Daoy (cell line): ENCODE measurements at regions not wholly inside any gene's neighbourhood (a gene's known extent, or its start where the extent isn't known, plus 50 kb on each side); places are given as distances from the start of the nearest gene placed in this dataset.
"Not testable (repeated sequence)": the region's sequence is repeated elsewhere in the genome, so short reads cannot be mapped to it uniquely, and the experiment has no call there.

ENCODE experiments used
- DNase-seq: peaks from one replicate; pipeline ENCODE4 v3.0.0-alpha.2; 2015; ENCODE audit warnings: low read depth

- no peak for DNase-seq
Measured at GRCh38 chr6:103791458-103791857, 1068.3 kb downstream of the HACE1 start.

GRCh38 chr6:103784117-103784516 is 1075.6 kb downstream of the HACE1 start:
- DNase-seq = no peak

GRCh38 chr6:103783329-103783728 is 1076.4 kb downstream of the HACE1 start:
- DNase-seq = no peak

- DNase-seq = no peak
Measured at GRCh38 chr6:103769431-103769830, 1090.3 kb downstream of the HACE1 start.

GRCh38 chr6:103750603-103751002 is 1109.1 kb downstream of the HACE1 start:
- DNase-seq = no peak

- no peak for DNase-seq
Measured at GRCh38 chr6:103734016-103734415, 1125.7 kb downstream of the HACE1 start.

GRCh38 chr6:103729658-103730057 is 1130.1 kb downstream of the HACE1 start:
- no peak for DNase-seq

- no peak for DNase-seq
Measured at GRCh38 chr6:103723438-103724322, 1136.0 kb downstream of the HACE1 start.

GRCh38 chr6:103722683-103723082 is 1137.0 kb downstream of the HACE1 start:
- no peak for DNase-seq

- no peak for DNase-seq
Measured at GRCh38 chr6:103721923-103722322, 1137.8 kb downstream of the HACE1 start.

GRCh38 chr6:103720393-103720792 is 1139.3 kb downstream of the HACE1 start:
- no peak for DNase-seq

- DNase-seq = no peak
Measured at GRCh38 chr6:103719545-103719944, 1140.2 kb downstream of the HACE1 start.

GRCh38 chr6:103715269-103715668 is 1144.5 kb downstream of the HACE1 start:
- DNase-seq = no peak

- DNase-seq = not testable (repeated sequence)
Measured at GRCh38 chr6:103709236-103709635, 1150.5 kb downstream of the HACE1 start.

GRCh38 chr6:103707596-103708325 is 1152.0 kb downstream of the HACE1 start:
- DNase-seq = no peak

GRCh38 chr6:103699769-103700168 is 1160.0 kb downstream of the HACE1 start:
- no peak for DNase-seq

GRCh38 chr6:103687430-103687829 is 1172.3 kb downstream of the HACE1 start:
- no peak for DNase-seq

GRCh38 chr6:103680116-103680515 is 1179.6 kb downstream of the HACE1 start:
- DNase-seq = no peak

- DNase-seq = no peak
Measured at GRCh38 chr6:103677290-103677689, 1182.4 kb downstream of the HACE1 start.

GRCh38 chr6:103675807-103676406 is 1183.8 kb downstream of the HACE1 start:
- DNase-seq = no peak

- DNase-seq = no peak
Measured at GRCh38 chr6:103674790-103675189, 1184.9 kb downstream of the HACE1 start.

- no peak for DNase-seq
Measured at GRCh38 chr6:103672169-103672568, 1187.5 kb downstream of the HACE1 start.

GRCh38 chr6:103629613-103630012 is 1230.1 kb downstream of the HACE1 start:
- DNase-seq = no peak
